Body of pancreas (tissue), 4 donors: ENCODE measurements at regions not wholly inside any gene's neighbourhood (a gene's known extent, or its start where the extent isn't known, plus 50 kb on each side); places are given as distances from the start of the nearest gene placed in this dataset.

Experiments used
- ATAC-seq: fragments of 150-250 bp; one replicate; pipeline ENCODE4 v1.9.1; 2016
- DNase-seq, 4 donors: peaks; one replicate each; pipeline ENCODE4 v3.0.0-alpha.2; 2019
- H3K27ac ChIP-seq, 4 donors: fragments of 200-600 bp; sonication (generic); 1 replicate in 3 of 4; 2 replicates in 1 of 4; pipeline versions ENCODE4 v1.5.1 to v1.6.1; 2016 to 2019; ENCODE audit warnings: mild to moderate bottlenecking in 1 of 4, mixed read lengths in 1 of 4, moderate library complexity in 1 of 4
- H3K27me3 ChIP-seq, 2 donors: fragments of 200-600 bp; sonication (generic); one replicate each; pipeline ENCODE4 v1.6.0; 2016; ENCODE audit warnings: mild to moderate bottlenecking in 1 of 2
- H3K36me3 ChIP-seq, 2 donors: fragments of 200-600 bp; sonication (generic); replicated peaks in 1 of 2; 2 replicates each; pipeline ENCODE4 v1.5.1; 2016; ENCODE audit warnings: low read depth in 2 of 2; ENCODE audit not compliant: insufficient read depth in 1 of 2
- H3K4me1 ChIP-seq: fragments of 200-600 bp; sonication (generic); one replicate; pipeline ENCODE4 v1.6.0; 2016
- H3K4me3 ChIP-seq, 2 donors: fragments of 200-600 bp; sonication (generic); 1 replicate in 1 of 2; 2 replicates in 1 of 2; pipeline ENCODE4 v1.5.1; 2016 to 2019
- H3K9me3 ChIP-seq, 3 donors: fragments of 200-600 bp; sonication (generic); 1 replicate in 2 of 3; 2 replicates in 1 of 3; pipeline ENCODE4 v1.5.1; 2016
- POLR2A ChIP-seq, 3 donors: fragments of 450-650 bp; IDR thresholded peaks; one replicate each; pipeline ENCODE4 v1.6.1; 2016; ENCODE audit warnings: antibody characterized with exemption in 3 of 3, mild to moderate bottlenecking in 2 of 3
- WGBS, 2 donors: methylation state at CpG; one replicate each; pipeline ENCODE4 v1.1.5; 2017; 5-methylcytosine and 5-hydroxymethylcytosine counted together
- intact Hi-C: fragments of 100-400 bp; cut with DNase I; formaldehyde crosslinking; loops from one replicate; pipeline ENCODE4 v1.15.1; 2023
- TF ChIP-seq, protein P1 (sequence below), 7 experiments: fragments of 450-650 bp in 4 of 7; fragments of 200-600 bp in 3 of 7; sonication (generic) in 3 of 7; IDR thresholded peaks; one replicate each; pipeline ENCODE4 v1.5.1; 2016 to 2019; ENCODE audit warnings: antibody characterized with exemption in 7 of 7

DNA sequence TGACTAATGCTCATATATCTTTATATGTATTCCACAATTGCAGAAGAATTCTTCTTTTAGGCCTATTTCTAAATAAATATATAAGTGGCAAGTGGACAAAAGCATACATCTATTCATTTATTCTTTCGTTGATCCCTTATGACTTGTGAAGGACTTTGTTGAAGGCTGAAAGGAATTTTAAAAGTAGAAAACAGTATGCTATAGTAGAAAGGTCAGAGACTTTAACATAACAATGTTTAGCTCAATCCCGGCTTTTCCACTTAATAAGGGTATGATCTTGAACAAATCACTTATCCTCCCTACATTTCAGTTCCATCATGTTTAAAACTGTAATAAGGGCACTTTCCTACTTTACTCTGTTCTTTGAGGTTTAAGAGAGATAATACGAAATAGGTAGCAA lies 672.9 kb downstream of the MECOM start:
- no peak for ATAC-seq
- H3K4me3 ChIP-seq = no peak overlapping the region
- H3K27ac ChIP-seq = no peak overlapping the region

GRCh38 chr3:168990134-168990533 lies 673.4 kb downstream of the MECOM start:
- no peaks in the 10 kb centered on the region for H3K9me3 ChIP-seq
- 29 to 43% methylated on average over 2 of the region's 2 CpGs for WGBS, 2 donors
- no peak overlapping the region for H3K4me3 ChIP-seq
- intact Hi-C loops = no loop called here
- ATAC-seq (no peak), DNase-seq (no peak)
- no peaks in the 10 kb centered on the region for H3K36me3 ChIP-seq
- no peaks in the 10 kb centered on the region for H3K4me1 ChIP-seq
- TF ChIP-seq, protein P1, sequence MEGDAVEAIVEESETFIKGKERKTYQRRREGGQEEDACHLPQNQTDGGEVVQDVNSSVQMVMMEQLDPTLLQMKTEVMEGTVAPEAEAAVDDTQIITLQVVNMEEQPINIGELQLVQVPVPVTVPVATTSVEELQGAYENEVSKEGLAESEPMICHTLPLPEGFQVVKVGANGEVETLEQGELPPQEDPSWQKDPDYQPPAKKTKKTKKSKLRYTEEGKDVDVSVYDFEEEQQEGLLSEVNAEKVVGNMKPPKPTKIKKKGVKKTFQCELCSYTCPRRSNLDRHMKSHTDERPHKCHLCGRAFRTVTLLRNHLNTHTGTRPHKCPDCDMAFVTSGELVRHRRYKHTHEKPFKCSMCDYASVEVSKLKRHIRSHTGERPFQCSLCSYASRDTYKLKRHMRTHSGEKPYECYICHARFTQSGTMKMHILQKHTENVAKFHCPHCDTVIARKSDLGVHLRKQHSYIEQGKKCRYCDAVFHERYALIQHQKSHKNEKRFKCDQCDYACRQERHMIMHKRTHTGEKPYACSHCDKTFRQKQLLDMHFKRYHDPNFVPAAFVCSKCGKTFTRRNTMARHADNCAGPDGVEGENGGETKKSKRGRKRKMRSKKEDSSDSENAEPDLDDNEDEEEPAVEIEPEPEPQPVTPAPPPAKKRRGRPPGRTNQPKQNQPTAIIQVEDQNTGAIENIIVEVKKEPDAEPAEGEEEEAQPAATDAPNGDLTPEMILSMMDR (IDR thresholded peaks at IDR 0.05) = no peak
- no peak for TF ChIP-seq POLR2A (IDR thresholded peaks at IDR 0.05)
- no peaks in the 10 kb centered on the region for H3K27me3 ChIP-seq
- H3K27ac ChIP-seq = no peak overlapping the region

More for the DNA sequence above, 672.9 kb downstream of the MECOM start:
- Histone ChIP-seq H3K4me1 (no peaks in the 10 kb centered on the region), H3K36me3 (no peaks in the 10 kb centered on the region), H3K27me3 (no peaks in the 10 kb centered on the region), H3K9me3 (no peaks in the 10 kb centered on the region)
- DNase-seq = no peak
- TF ChIP-seq POLR2A (IDR thresholded peaks at IDR 0.05) = no peak
- TF ChIP-seq, protein P1 (IDR thresholded peaks at IDR 0.05) = no peak
- WGBS, 2 donors = 73 to 78% methylated on average over 3 of the region's 3 CpGs
- intact Hi-C loops = no loop called here

DNA sequence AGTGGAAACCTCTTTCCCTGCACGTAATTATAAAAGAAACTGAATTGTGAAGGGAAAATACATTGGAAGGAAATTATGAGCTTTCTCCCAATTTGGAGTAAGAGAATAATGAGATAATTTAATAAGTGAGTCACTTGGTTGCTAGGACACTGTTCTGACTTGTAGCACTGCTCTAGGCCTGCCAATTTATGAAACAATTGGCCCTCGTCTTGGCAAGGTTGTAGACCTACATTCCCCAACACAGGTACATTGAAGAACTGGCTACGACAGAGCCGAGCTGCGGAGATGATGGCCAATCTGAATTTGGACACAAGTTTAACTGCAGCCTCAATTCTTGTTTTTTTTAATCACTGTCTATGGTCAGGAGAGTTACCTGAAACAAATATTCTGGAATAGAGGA lies 674.1 kb downstream of the MECOM start:
- no peaks in the 10 kb centered on the region for H3K36me3 ChIP-seq
- WGBS, 2 donors = 74 to 84% methylated on average over 5 of the region's 5 CpGs
- no peak overlapping the region for H3K4me3 ChIP-seq
- H3K27me3 ChIP-seq = no peaks in the 10 kb centered on the region
- no peak overlapping the region for H3K27ac ChIP-seq
- DNase-seq = peak in 1 of 4 donors; percentile 11
- H3K4me1 ChIP-seq = no peaks in the 10 kb centered on the region
- TF ChIP-seq, protein P1 (IDR thresholded peaks at IDR 0.05) = no peak
- no peak for TF ChIP-seq POLR2A (IDR thresholded peaks at IDR 0.05)
- intact Hi-C loops = no loop called here
- H3K9me3 ChIP-seq = no peaks in the 10 kb centered on the region
- no peak for ATAC-seq

GRCh38 chr3:168988853-168989252 lies 674.7 kb downstream of the MECOM start:
- no peak for DNase-seq
- no peak for ATAC-seq
- no peaks in the 10 kb centered on the region for H3K36me3 ChIP-seq
- H3K9me3 ChIP-seq = no peaks in the 10 kb centered on the region
- no peaks in the 10 kb centered on the region for H3K27me3 ChIP-seq
- no peaks in the 10 kb centered on the region for H3K4me1 ChIP-seq
- intact Hi-C loops = no loop called here
- 29 to 44% methylated on average over 1 of the region's 1 CpG for WGBS, 2 donors
- no peak overlapping the region for H3K27ac ChIP-seq
- H3K4me3 ChIP-seq = no peak overlapping the region
- TF ChIP-seq POLR2A (IDR thresholded peaks at IDR 0.05) = no peak
- TF ChIP-seq, protein P1 (IDR thresholded peaks at IDR 0.05) = no peak

DNA sequence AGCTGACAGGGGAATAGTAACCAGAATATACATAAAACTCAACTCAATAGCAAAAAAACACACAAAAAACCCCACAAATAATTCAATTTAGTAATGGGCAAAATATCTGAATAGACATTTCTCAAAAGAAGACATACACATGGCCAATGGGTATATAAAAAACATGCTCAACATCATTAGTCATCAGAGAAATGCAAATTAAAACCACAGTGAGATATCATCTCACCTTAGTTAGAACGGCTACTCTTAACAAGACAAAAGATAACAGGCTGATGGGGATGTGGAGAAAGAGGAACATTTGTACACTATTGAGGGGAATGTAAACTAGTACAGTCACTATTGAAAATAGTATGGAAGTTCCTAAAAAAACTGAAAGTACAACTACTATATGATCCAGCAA lies 678.6 kb downstream of the MECOM start:
- intact Hi-C loops = no loop called here
- no peak for TF ChIP-seq POLR2A (IDR thresholded peaks at IDR 0.05)
- TF ChIP-seq, protein P1 (IDR thresholded peaks at IDR 0.05) = no peak
- WGBS, 2 donors = 59 to 65% methylated on average over 1 of the region's 1 CpG
- no peaks in the 10 kb centered on the region for H3K9me3 ChIP-seq
- H3K27me3 ChIP-seq = no peaks in the 10 kb centered on the region
- H3K4me1 ChIP-seq = no peaks in the 10 kb centered on the region
- H3K4me3 ChIP-seq = no peak overlapping the region
- DNase-seq (no peak), ATAC-seq (no peak)
- no peak overlapping the region for H3K27ac ChIP-seq
- H3K36me3 ChIP-seq = no peaks in the 10 kb centered on the region
